NOMO-1 treated with dmso at 0.1 percent for 144 hours (cell line): ENCODE measurements at regions not wholly inside any gene's neighbourhood (a gene's known extent, or its start where the extent isn't known, plus 50 kb on each side); places are given as distances from the start of the nearest gene placed in this dataset.
"Not testable (repeated sequence)": the region's sequence is repeated elsewhere in the genome, so short reads cannot be mapped to it uniquely, and the experiment has no call there.

ENCODE experiments used
- DNase-seq: peaks from one replicate; lab custom pipeline; 2025; ENCODE audit not compliant: unreplicated experiment; lab: John Stamatoyannopoulos, UW

GRCh38 chr13:105758918-105759860 lies 776.3 kb downstream of the EFNB2 start:
- DNase-seq = no peak

GRCh38 chr13:105740739-105741138 lies 794.7 kb downstream of the EFNB2 start:
- no peak for DNase-seq

- no peak for DNase-seq
Observed at GRCh38 chr13:105737688-105738087, 797.8 kb downstream of the EFNB2 start.

- no peak for DNase-seq
Observed at GRCh38 chr13:105735281-105735680, 800.2 kb downstream of the EFNB2 start.

- DNase-seq = no peak
Observed at GRCh38 chr13:105732806-105733529, 802.5 kb downstream of the EFNB2 start.

GRCh38 chr13:105725887-105726286 lies 809.6 kb downstream of the EFNB2 start:
- DNase-seq = no peak

GRCh38 chr13:105721016-105721415 lies 814.4 kb downstream of the EFNB2 start:
- DNase-seq = no peak

GRCh38 chr13:105719859-105720258 lies 815.6 kb downstream of the EFNB2 start:
- no peak for DNase-seq

GRCh38 chr13:105709181-105709580 lies 826.3 kb downstream of the EFNB2 start:
- DNase-seq = no peak

- DNase-seq = no peak
Observed at GRCh38 chr13:105703843-105704242, 831.6 kb downstream of the EFNB2 start.

- no peak for DNase-seq
Observed at GRCh38 chr13:105702441-105702840, 833.0 kb downstream of the EFNB2 start.

GRCh38 chr13:105692769-105693168 lies 842.7 kb downstream of the EFNB2 start:
- DNase-seq = no peak

GRCh38 chr13:105684216-105684615 lies 851.2 kb downstream of the EFNB2 start:
- no peak for DNase-seq

GRCh38 chr13:105679838-105680237 lies 855.6 kb downstream of the EFNB2 start:
- DNase-seq = no peak

GRCh38 chr13:105678072-105678471 lies 857.4 kb downstream of the EFNB2 start:
- no peak for DNase-seq

GRCh38 chr13:105672881-105673280 lies 862.6 kb downstream of the EFNB2 start:
- DNase-seq = no peak

GRCh38 chr13:105671131-105671530 lies 864.3 kb downstream of the EFNB2 start:
- not testable (repeated sequence) for DNase-seq

- no peak for DNase-seq
Observed at GRCh38 chr13:105670179-105670990, 865.1 kb downstream of the EFNB2 start.

- DNase-seq = no peak
Observed at GRCh38 chr13:105665284-105665683, 870.2 kb downstream of the EFNB2 start.

GRCh38 chr13:105663182-105663581 lies 872.3 kb downstream of the EFNB2 start:
- no peak for DNase-seq

- DNase-seq = no peak
Observed at GRCh38 chr13:105660561-105660960, 874.9 kb downstream of the EFNB2 start.
